ENCODE measurements at regions not wholly inside any gene's neighbourhood (a gene's known extent, or its start where the extent isn't known, plus 50 kb on each side); places are given as distances from the start of the nearest gene placed in this dataset.

DNA sequence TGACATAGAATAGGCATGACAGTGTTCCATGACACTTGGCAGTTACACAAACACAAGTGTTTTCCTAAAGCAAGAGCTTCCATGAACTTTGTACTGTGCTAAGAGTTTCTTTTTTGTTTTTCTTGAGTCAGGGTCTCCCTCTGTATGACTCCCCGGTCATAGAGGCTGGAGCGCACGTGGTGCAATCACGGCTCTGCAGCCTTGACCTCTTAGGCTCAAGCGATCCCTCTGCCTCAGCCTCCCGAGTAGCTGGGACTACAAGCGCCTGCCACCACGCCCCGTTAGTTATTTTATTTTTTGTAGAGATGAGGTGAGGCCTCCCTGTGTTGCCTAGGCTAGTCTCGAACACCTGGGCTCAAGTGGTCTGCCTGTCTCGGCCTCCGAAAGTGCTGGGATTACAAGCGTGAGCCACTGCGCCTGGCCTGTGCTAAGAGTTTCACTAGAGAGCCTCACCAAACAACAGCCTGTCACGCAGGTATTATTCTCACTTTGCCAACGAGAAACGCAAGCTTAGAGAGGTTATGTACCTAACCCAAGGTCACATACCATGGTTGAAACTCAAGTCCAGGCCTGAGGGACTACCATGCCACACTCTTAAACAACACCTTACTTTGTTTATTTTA, 355.9 kb downstream of the KLF12 start:
- ATAC-seq, result no peak

DNA sequence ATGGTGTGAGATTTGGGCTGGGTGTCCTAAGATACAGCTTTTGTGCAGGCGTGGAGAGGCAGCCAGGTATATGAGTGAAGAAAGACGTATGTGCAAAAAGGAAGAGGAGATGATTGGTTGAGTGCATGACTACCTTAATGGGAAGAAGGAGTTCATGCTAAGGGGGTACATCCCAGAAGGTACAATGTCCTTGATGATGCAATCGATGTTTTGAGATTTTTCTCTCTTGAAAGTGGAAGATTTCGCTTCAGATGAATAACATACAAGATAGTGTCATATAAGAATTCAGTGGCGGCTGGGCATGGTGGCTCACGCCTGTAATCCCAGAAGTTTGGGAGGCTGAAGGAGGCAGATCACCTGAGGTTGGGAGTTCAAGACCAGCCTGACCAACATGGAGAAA, 357.1 kb downstream of the KLF12 start:
- ATAC-seq, result no peak
- no peak for TF ChIP-seq ZNF565 (CRISPR knock-in tag; conservative IDR thresholded peaks at IDR 0.05; ENCODE audit: low read depth)

More for the DNA sequence above, 355.9 kb downstream of the KLF12 start:
- TF ChIP-seq, protein P1, sequence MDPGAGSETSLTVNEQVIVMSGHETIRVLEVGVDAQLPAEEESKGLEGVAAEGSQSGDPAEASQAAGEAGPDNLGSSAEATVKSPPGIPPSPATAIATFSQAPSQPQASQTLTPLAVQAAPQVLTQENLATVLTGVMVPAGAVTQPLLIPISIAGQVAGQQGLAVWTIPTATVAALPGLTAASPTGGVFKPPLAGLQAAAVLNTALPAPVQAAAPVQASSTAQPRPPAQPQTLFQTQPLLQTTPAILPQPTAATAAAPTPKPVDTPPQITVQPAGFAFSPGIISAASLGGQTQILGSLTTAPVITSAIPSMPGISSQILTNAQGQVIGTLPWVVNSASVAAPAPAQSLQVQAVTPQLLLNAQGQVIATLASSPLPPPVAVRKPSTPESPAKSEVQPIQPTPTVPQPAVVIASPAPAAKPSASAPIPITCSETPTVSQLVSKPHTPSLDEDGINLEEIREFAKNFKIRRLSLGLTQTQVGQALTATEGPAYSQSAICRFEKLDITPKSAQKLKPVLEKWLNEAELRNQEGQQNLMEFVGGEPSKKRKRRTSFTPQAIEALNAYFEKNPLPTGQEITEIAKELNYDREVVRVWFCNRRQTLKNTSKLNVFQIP (CRISPR knock-in tag; IDR thresholded peaks at IDR 0.05; ENCODE audit: borderline replicate concordance, low read depth), result no peak
- no peak for TF ChIP-seq TCF4 (CRISPR knock-in tag; IDR thresholded peaks at IDR 0.05; ENCODE audit: borderline replicate concordance)
- TF ChIP-seq, protein P2, sequence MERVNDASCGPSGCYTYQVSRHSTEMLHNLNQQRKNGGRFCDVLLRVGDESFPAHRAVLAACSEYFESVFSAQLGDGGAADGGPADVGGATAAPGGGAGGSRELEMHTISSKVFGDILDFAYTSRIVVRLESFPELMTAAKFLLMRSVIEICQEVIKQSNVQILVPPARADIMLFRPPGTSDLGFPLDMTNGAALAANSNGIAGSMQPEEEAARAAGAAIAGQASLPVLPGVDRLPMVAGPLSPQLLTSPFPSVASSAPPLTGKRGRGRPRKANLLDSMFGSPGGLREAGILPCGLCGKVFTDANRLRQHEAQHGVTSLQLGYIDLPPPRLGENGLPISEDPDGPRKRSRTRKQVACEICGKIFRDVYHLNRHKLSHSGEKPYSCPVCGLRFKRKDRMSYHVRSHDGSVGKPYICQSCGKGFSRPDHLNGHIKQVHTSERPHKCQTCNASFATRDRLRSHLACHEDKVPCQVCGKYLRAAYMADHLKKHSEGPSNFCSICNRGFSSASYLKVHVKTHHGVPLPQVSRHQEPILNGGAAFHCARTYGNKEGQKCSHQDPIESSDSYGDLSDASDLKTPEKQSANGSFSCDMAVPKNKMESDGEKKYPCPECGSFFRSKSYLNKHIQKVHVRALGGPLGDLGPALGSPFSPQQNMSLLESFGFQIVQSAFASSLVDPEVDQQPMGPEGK (CRISPR knock-in tag; IDR thresholded peaks at IDR 0.05; ENCODE audit: borderline replicate concordance), result no peak
- no peak for TF ChIP-seq ZNF8 (CRISPR knock-in tag; IDR thresholded peaks at IDR 0.05)
- TF ChIP-seq ZNF70 (CRISPR knock-in tag; IDR thresholded peaks at IDR 0.05), result no peak
- TF ChIP-seq ZFP30 (CRISPR knock-in tag; IDR thresholded peaks at IDR 0.05), result no peak

DNA sequence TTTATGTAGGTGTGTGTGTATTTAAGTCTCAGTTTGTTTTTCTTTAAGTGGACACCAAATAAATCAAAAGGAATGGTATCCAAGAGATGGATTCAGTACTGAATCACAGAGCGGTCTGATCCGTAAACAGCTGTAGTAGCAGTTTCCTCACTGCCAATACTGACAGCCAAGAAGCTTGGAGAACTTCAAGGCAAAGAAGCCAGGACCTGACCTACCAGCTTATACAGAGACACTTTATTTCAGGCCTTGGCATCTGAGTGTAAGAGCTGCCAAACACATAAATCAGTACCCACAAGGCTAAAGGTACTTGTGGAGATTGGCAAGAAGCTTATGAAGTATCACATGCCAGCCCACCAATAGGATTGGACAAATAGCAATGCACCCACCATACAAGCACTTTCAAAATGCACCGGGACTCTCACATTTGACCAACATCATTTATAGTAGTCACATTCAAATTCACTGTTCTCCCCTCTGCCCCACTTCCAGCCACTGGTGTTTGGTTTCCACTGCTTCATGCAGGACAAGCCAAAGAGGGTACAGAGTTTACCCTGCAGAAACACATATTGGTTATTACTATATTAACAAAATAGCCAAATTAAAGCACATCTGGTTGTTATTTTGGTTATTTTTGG, 357.9 kb downstream of the KLF12 start:
- no peak for ATAC-seq
- TF ChIP-seq ISL1 (CRISPR knock-in tag; IDR thresholded peaks at IDR 0.05) (no peak), ZFP3 (CRISPR knock-in tag; IDR thresholded peaks at IDR 0.05) (no peak), ESRRG (CRISPR knock-in tag; IDR thresholded peaks at IDR 0.05) (no peak), SNAI2 (CRISPR knock-in tag; IDR thresholded peaks at IDR 0.05) (no peak), ZFP30 (CRISPR knock-in tag; IDR thresholded peaks at IDR 0.05) (no peak), ZC3H10 (CRISPR knock-in tag; IDR thresholded peaks at IDR 0.05) (no peak), PPARA (CRISPR knock-in tag; IDR thresholded peaks at IDR 0.05; ENCODE audit: borderline replicate concordance) (no peak), ARNTL (CRISPR knock-in tag; IDR thresholded peaks at IDR 0.05; ENCODE audit: borderline replicate concordance, low read depth) (no peak), RARB (CRISPR knock-in tag; IDR thresholded peaks at IDR 0.05) (no peak), ZNF8 (CRISPR knock-in tag; IDR thresholded peaks at IDR 0.05) (no peak), CSDC2 (CRISPR knock-in tag; IDR thresholded peaks at IDR 0.05) (no peak)
- TF ChIP-seq, protein P1 (CRISPR knock-in tag; IDR thresholded peaks at IDR 0.05; ENCODE audit: borderline replicate concordance, low read depth), result no peak

DNA sequence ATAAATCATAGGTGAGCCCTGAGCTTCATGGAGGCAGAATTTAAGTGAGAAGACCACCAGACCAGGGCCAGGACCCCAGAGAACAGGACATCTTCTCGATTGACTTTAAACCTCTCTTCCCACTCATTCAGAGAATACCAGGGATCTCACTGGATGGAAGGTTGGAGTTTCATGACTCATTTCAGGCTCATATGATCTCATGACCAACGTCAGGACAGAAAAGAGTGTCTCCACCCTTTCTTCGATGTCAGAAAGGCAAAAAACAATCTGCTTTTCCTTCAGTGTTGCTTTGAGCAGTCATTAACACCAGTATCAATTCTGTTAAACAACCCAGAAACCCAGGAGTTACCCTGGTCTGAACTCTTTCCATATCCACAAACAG, 361.0 kb downstream of the KLF12 start:
- no peak for ATAC-seq
- TF ChIP-seq ZNF565 (CRISPR knock-in tag; conservative IDR thresholded peaks at IDR 0.05; ENCODE audit: low read depth), result no peak
- no peak for TF ChIP-seq BACH2 (CRISPR knock-in tag; IDR thresholded peaks at IDR 0.05; ENCODE audit: borderline replicate concordance)
- TF ChIP-seq, protein P3, sequence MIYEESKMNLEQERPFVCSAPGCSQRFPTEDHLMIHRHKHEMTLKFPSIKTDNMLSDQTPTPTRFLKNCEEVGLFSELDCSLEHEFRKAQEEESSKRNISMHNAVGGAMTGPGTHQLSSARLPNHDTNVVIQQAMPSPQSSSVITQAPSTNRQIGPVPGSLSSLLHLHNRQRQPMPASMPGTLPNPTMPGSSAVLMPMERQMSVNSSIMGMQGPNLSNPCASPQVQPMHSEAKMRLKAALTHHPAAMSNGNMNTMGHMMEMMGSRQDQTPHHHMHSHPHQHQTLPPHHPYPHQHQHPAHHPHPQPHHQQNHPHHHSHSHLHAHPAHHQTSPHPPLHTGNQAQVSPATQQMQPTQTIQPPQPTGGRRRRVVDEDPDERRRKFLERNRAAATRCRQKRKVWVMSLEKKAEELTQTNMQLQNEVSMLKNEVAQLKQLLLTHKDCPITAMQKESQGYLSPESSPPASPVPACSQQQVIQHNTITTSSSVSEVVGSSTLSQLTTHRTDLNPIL (CRISPR knock-in tag; IDR thresholded peaks at IDR 0.05; ENCODE audit: low read depth), result no peak
- TF ChIP-seq, protein P1 (CRISPR knock-in tag; IDR thresholded peaks at IDR 0.05; ENCODE audit: borderline replicate concordance, low read depth), result no peak
- no peak for TF ChIP-seq CSDC2 (CRISPR knock-in tag; IDR thresholded peaks at IDR 0.05)
- no peak for TF ChIP-seq ZNF8 (CRISPR knock-in tag; IDR thresholded peaks at IDR 0.05)
- TF ChIP-seq TCF4 (CRISPR knock-in tag; IDR thresholded peaks at IDR 0.05; ENCODE audit: borderline replicate concordance), result no peak
- TF ChIP-seq ZC3H10 (CRISPR knock-in tag; IDR thresholded peaks at IDR 0.05), result no peak
- TF ChIP-seq RARB (CRISPR knock-in tag; IDR thresholded peaks at IDR 0.05), result no peak
- TF ChIP-seq ISL1 (CRISPR knock-in tag; IDR thresholded peaks at IDR 0.05), result no peak
- no peak for TF ChIP-seq GLIS3 (CRISPR knock-in tag; IDR thresholded peaks at IDR 0.05)
- TF ChIP-seq PPARA (CRISPR knock-in tag; IDR thresholded peaks at IDR 0.05; ENCODE audit: borderline replicate concordance), result no peak
- no peak for TF ChIP-seq OSR1 (CRISPR knock-in tag; IDR thresholded peaks at IDR 0.05)
- no peak for TF ChIP-seq ARNTL (CRISPR knock-in tag; IDR thresholded peaks at IDR 0.05; ENCODE audit: borderline replicate concordance, low read depth)
- TF ChIP-seq ZFP3 (CRISPR knock-in tag; IDR thresholded peaks at IDR 0.05), result no peak
- TF ChIP-seq, protein P4, sequence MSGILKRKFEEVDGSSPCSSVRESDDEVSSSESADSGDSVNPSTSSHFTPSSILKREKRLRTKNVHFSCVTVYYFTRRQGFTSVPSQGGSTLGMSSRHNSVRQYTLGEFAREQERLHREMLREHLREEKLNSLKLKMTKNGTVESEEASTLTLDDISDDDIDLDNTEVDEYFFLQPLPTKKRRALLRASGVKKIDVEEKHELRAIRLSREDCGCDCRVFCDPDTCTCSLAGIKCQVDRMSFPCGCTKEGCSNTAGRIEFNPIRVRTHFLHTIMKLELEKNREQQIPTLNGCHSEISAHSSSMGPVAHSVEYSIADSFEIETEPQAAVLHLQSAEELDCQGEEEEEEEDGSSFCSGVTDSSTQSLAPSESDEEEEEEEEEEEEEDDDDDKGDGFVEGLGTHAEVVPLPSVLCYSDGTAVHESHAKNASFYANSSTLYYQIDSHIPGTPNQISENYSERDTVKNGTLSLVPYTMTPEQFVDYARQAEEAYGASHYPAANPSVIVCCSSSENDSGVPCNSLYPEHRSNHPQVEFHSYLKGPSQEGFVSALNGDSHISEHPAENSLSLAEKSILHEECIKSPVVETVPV (CRISPR knock-in tag; IDR thresholded peaks at IDR 0.05), result no peak
- TF ChIP-seq ZFP30 (CRISPR knock-in tag; IDR thresholded peaks at IDR 0.05), result no peak
- no peak for TF ChIP-seq ESRRG (CRISPR knock-in tag; IDR thresholded peaks at IDR 0.05)
